ENCODE measurements at regions not wholly inside any gene's neighbourhood (a gene's known extent, or its start where the extent isn't known, plus 50 kb on each side); places are given as distances from the start of the nearest gene placed in this dataset.

GRCh38 chr4:164319688-164320087 is 434.2 kb upstream of the SMIM31 start:
- TF ChIP-seq CTCF (IDR thresholded peaks at IDR 0.05; ENCODE audit: low read depth, low read length, missing input control) (no peak), MAX (IDR thresholded peaks at IDR 0.05) (no peak), TAF1 (conservative IDR thresholded peaks at IDR 0.05) (no peak), RXRA (IDR thresholded peaks at IDR 0.05) (no peak), ATF3 (IDR thresholded peaks at IDR 0.05) (no peak), GABPA (IDR thresholded peaks at IDR 0.05 in 1 of 2, conservative IDR thresholded peaks at IDR 0.05 in 1 of 2) (no peak), YY1 (IDR thresholded peaks at IDR 0.05) (no peak), FOXA1 (IDR thresholded peaks at IDR 0.05) (no peak), REST (IDR thresholded peaks at IDR 0.05) (no peak), RAD21 (IDR thresholded peaks at IDR 0.05) (no peak), JUND (IDR thresholded peaks at IDR 0.05) (no peak)

All from liver (tissue), 3 donors.